ENCODE measurements at regions not wholly inside any gene's neighbourhood (a gene's known extent, or its start where the extent isn't known, plus 50 kb on each side); places are given as distances from the start of the nearest gene placed in this dataset.

DNA sequence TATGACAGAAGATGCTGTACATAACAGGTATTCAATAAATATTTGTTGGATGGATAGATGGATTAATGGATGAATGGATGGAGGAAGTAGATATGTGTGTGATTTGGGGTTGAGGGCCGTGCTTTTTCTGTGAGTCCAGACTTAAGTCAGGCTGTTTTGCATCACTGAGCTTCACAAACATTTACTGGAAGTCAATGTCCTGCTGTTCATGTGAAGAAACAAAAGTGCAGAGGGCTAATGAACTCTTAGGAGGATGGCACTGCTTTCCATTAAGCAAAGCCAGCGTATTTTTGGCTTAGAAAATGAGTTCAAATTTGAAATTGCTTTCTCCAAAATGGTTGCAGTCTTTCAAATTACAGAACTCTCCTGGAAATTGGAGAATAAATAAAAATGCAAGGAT, 260.6 kb upstream of the SASH1 start:
- TF ChIP-seq, protein P1, sequence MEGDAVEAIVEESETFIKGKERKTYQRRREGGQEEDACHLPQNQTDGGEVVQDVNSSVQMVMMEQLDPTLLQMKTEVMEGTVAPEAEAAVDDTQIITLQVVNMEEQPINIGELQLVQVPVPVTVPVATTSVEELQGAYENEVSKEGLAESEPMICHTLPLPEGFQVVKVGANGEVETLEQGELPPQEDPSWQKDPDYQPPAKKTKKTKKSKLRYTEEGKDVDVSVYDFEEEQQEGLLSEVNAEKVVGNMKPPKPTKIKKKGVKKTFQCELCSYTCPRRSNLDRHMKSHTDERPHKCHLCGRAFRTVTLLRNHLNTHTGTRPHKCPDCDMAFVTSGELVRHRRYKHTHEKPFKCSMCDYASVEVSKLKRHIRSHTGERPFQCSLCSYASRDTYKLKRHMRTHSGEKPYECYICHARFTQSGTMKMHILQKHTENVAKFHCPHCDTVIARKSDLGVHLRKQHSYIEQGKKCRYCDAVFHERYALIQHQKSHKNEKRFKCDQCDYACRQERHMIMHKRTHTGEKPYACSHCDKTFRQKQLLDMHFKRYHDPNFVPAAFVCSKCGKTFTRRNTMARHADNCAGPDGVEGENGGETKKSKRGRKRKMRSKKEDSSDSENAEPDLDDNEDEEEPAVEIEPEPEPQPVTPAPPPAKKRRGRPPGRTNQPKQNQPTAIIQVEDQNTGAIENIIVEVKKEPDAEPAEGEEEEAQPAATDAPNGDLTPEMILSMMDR (IDR thresholded peaks at IDR 0.05; ENCODE audit: low read length): no peak
- TF ChIP-seq EZH2 (IDR thresholded peaks at IDR 0.05; ENCODE audit: borderline replicate concordance, low read length): no peak
- Histone ChIP-seq H3K9ac (ENCODE audit: low read length) (no peak overlapping the region), H4K20me1 (ENCODE audit: insufficient read depth, low read length) (no peaks in the 10 kb centered on the region), H3K4me2 (ENCODE audit: low read length) (no peak overlapping the region), H3K27me3 (ENCODE audit: insufficient read depth, low read length) (no peaks in the 10 kb centered on the region), H3K4me3 (ENCODE audit: low read depth, low read length, poor library complexity, severe bottlenecking) (no peak overlapping the region), H3K36me3 (ENCODE audit: insufficient read depth, low read length) (no peaks in the 10 kb centered on the region), H3K9me2 (ENCODE audit: low read depth, low read length) (no peaks in the 10 kb centered on the region), H3K4me1 (ENCODE audit: insufficient read depth, low read length, severe bottlenecking) (no peaks in the 10 kb centered on the region), H3K79me2 (ENCODE audit: insufficient read depth, low read length) (no peaks in the 10 kb centered on the region), H2AFZ (ENCODE audit: low read length) (no peak overlapping the region), H3K9me3 (ENCODE audit: low read length) (no peaks in the 10 kb centered on the region), H3F3A (ENCODE audit: insufficient read depth, low read length) (no peaks in the 10 kb centered on the region), H3K27ac (ENCODE audit: low read depth, low read length, poor library complexity, severe bottlenecking) (no peak overlapping the region)

DNA sequence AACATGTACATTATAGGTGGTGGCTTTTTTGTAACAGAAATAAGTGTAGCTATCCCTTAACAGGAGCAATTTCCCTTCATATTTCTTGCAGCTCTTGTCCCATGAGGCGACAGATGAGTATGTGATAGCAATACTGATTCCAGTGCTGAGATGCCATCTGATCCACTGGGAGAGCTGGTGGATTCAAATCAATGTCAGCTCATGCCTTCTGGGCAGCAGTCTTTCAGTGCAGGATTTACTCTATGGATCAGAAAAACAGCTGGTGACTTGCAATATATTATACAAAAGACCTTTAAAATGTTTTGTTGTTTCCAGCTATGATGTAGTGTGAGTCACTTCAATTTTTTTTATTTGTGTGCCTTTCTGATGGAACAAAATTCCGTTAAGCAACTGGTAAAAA, 259.9 kb upstream of the SASH1 start:
- Histone ChIP-seq H3K4me1 (ENCODE audit: insufficient read depth, low read length, severe bottlenecking) (no peaks in the 10 kb centered on the region), H3K4me3 (ENCODE audit: low read depth, low read length, poor library complexity, severe bottlenecking) (no peak overlapping the region), H3K9me3 (ENCODE audit: low read length) (no peaks in the 10 kb centered on the region), H3K36me3 (ENCODE audit: insufficient read depth, low read length) (no peaks in the 10 kb centered on the region), H2AFZ (ENCODE audit: low read length) (no peak overlapping the region), H3K27me3 (ENCODE audit: insufficient read depth, low read length) (no peaks in the 10 kb centered on the region), H3K4me2 (ENCODE audit: low read length) (no peak overlapping the region), H3K9me2 (ENCODE audit: low read depth, low read length) (no peaks in the 10 kb centered on the region), H3K27ac (ENCODE audit: low read depth, low read length, poor library complexity, severe bottlenecking) (no peak overlapping the region), H3K79me2 (ENCODE audit: insufficient read depth, low read length) (no peaks in the 10 kb centered on the region), H4K20me1 (ENCODE audit: insufficient read depth, low read length) (no peaks in the 10 kb centered on the region), H3F3A (ENCODE audit: insufficient read depth, low read length) (no peaks in the 10 kb centered on the region), H3K9ac (ENCODE audit: low read length) (no peak overlapping the region)
- TF ChIP-seq, protein P1 (IDR thresholded peaks at IDR 0.05; ENCODE audit: low read length): no peak
- no peak for TF ChIP-seq EZH2 (IDR thresholded peaks at IDR 0.05; ENCODE audit: borderline replicate concordance, low read length)

DNA sequence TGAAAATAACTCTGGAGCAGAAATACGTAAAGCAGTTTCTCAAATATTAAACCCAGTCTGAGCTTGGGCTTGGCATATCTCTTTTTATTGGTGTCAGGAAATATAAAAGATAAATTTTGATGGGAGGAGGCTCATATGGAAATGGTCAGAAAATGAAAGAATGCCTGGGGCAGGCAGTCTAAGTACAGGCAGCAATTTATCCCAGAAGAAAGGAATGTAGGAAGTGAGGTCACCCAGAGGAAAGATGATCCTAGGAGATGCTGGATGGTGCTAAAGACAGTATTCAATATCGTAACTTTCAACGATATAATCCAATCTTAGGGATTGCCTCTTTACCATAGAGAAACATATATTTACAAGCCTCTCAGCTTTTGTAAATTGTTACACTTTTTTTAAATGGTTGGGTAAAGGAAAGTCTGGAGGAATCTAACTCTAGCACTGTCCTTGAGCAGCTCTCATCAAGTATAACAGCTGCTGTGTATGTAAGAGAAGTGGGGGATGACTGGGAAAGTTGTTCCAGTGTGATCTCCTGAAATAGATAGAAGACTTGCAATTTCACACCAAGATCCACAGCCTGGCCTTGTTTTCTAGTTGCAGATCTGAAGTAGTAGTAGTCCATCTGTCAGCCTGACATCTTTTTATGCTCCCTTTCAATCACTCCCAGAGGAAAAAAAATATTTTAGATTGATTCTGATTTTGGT, 256.9 kb upstream of the SASH1 start:
- H3K27me3 ChIP-seq (ENCODE audit: insufficient read depth, low read length): no peaks in the 10 kb centered on the region
- no peak overlapping the region for H3K4me2 ChIP-seq (ENCODE audit: low read length)
- no peaks in the 10 kb centered on the region for H3K9me2 ChIP-seq (ENCODE audit: low read depth, low read length)
- H3K4me1 ChIP-seq (ENCODE audit: insufficient read depth, low read length, severe bottlenecking): no peaks in the 10 kb centered on the region
- TF ChIP-seq, protein P1 (IDR thresholded peaks at IDR 0.05; ENCODE audit: low read length): no peak
- no peak for TF ChIP-seq EZH2 (IDR thresholded peaks at IDR 0.05; ENCODE audit: borderline replicate concordance, low read length)
- H3K9me3 ChIP-seq (ENCODE audit: low read length): no peaks in the 10 kb centered on the region
- H3K79me2 ChIP-seq (ENCODE audit: insufficient read depth, low read length): no peaks in the 10 kb centered on the region
- no peak overlapping the region for H3K9ac ChIP-seq (ENCODE audit: low read length)
- H2AFZ ChIP-seq (ENCODE audit: low read length): no peak overlapping the region
- no peaks in the 10 kb centered on the region for H3F3A ChIP-seq (ENCODE audit: insufficient read depth, low read length)
- H3K36me3 ChIP-seq (ENCODE audit: insufficient read depth, low read length): no peaks in the 10 kb centered on the region
- H4K20me1 ChIP-seq (ENCODE audit: insufficient read depth, low read length): no peaks in the 10 kb centered on the region
- no peak overlapping the region for H3K27ac ChIP-seq (ENCODE audit: low read depth, low read length, poor library complexity, severe bottlenecking)
- H3K4me3 ChIP-seq (ENCODE audit: low read depth, low read length, poor library complexity, severe bottlenecking): no peak overlapping the region

Data from OCI-LY1 (cell line).